B cell (primary cell): ENCODE measurements at regions not wholly inside any gene's neighbourhood (a gene's known extent, or its start where the extent isn't known, plus 50 kb on each side); places are given as distances from the start of the nearest gene placed in this dataset.
"Not testable (repeated sequence)": the region's sequence is repeated elsewhere in the genome, so short reads cannot be mapped to it uniquely, and the experiment has no call there.

Experiments
- ATAC-seq: fragments of 200-7000 bp; cut with Tn5 transposase; one replicate; pipeline ENCODE4 v1.10.0; 2021; ENCODE audit warnings: low read depth, mild to moderate bottlenecking, moderate number of reproducible peaks, moderate library complexity
- CTCF ChIA-PET: fragments of 350-600 bp; sonication (Branson Sonifier 250); formaldehyde crosslinking; loops from one replicate; lab custom pipeline; 2021; ENCODE audit warnings: antibody characterized with exemption, inconsistent platforms; lab: Charles Lee
- POLR2A ChIA-PET: fragments of 350-600 bp; sonication (Branson Sonifier 250); formaldehyde crosslinking; loops from one replicate; lab custom pipeline; 2021; ENCODE audit warnings: antibody characterized with exemption; lab: Charles Lee
- DNase-seq: peaks from one replicate; pipeline ENCODE4 v3.0.0; 2013
- H2AFZ ChIP-seq: 2 replicates; pipeline ENCODE4 v1.6.1; 2012; ENCODE audit warnings: mild to moderate bottlenecking, low read depth, low read length; ENCODE audit not compliant: insufficient read depth, poor library complexity, severe bottlenecking
- H3K27ac ChIP-seq, 2 donors: 1 replicate in 1 of 2; 2 replicates in 1 of 2; pipeline ENCODE4 v1.5.1; 2012 to 2013; ENCODE audit warnings: low read length in 2 of 2, mild to moderate bottlenecking in 2 of 2, moderate library complexity in 1 of 2
- H3K27me3 ChIP-seq, 4 experiments: fragments of 200-600 bp in 1 of 4; sonication (generic) in 1 of 4; replicated peaks in 1 of 4; 1 replicate in 2 of 4; 2 replicates in 2 of 4; pipeline versions ENCODE4 v1.6.1 to v1.7.0; 2013 to 2016; ENCODE audit warnings: low read length in 3 of 4, mild to moderate bottlenecking in 2 of 4, mixed read lengths in 1 of 4, moderate library complexity in 1 of 4; ENCODE audit not compliant: insufficient read depth in 4 of 4, control insufficient read depth in 3 of 4; ENCODE audit errors: control extremely low read depth in 1 of 4
- H3K36me3 ChIP-seq, 2 experiments: replicated peaks in 1 of 2; 1 replicate in 1 of 2; 2 replicates in 1 of 2; pipeline versions ENCODE4 v1.6.1 to v1.7.1; 2013; ENCODE audit warnings: low read length in 1 of 2; ENCODE audit not compliant: insufficient read depth in 2 of 2, control insufficient read depth in 1 of 2; ENCODE audit errors: control extremely low read depth in 1 of 2, extremely low read depth in 1 of 2
- H3K4me1 ChIP-seq, 2 donors: fragments of 200-600 bp in 1 of 2; sonication (generic) in 1 of 2; 1 replicate in 1 of 2; 2 replicates in 1 of 2; pipeline versions ENCODE4 v1.5.1 to v1.6.1; 2013 to 2017; ENCODE audit warnings: low read length in 2 of 2; ENCODE audit not compliant: control insufficient read depth in 2 of 2, insufficient read depth in 2 of 2
- H3K4me2 ChIP-seq: replicated peaks from 2 replicates; pipeline ENCODE3; 2012; ENCODE audit warnings: mild to moderate bottlenecking, low read depth, low read length; ENCODE audit not compliant: poor library complexity, severe bottlenecking
- H3K4me3 ChIP-seq, 5 experiments: fragments of 200-600 bp in 1 of 5; sonication (generic) in 1 of 5; 1 replicate in 3 of 5; 2 replicates in 2 of 5; pipeline versions ENCODE4 v1.5.1 to v1.7.0; 2011 to 2016; ENCODE audit warnings: low read length in 4 of 5, mild to moderate bottlenecking in 4 of 5, low read depth in 2 of 5, control low read depth in 1 of 5, moderate library complexity in 1 of 5; ENCODE audit not compliant: insufficient read depth in 1 of 5; ENCODE audit errors: control extremely low read depth in 1 of 5, extremely low read depth in 1 of 5
- H3K79me2 ChIP-seq: fragments of 200-600 bp; sonication (generic); one replicate; pipeline ENCODE4 v1.6.0; 2016; ENCODE audit warnings: low read length; ENCODE audit not compliant: control insufficient read depth, insufficient read depth
- H3K9ac ChIP-seq: fragments of 200-600 bp; sonication (generic); 2 replicates; pipeline ENCODE4 v1.6.1; 2017; ENCODE audit warnings: mild to moderate bottlenecking, low read length, moderate library complexity
- H3K9me3 ChIP-seq, 3 donors: one replicate each; pipeline versions ENCODE4 v1.6.1 to v1.7.1; 2013; ENCODE audit warnings: low read length in 2 of 3; ENCODE audit not compliant: control insufficient read depth in 2 of 3, insufficient read depth in 1 of 3; ENCODE audit errors: control extremely low read depth in 1 of 3
- H4K20me1 ChIP-seq: 2 replicates; pipeline ENCODE4 v1.6.0; 2012; ENCODE audit warnings: mild to moderate bottlenecking, low read length; ENCODE audit not compliant: insufficient read depth, control insufficient read depth, poor library complexity, severe bottlenecking
- H3K27ac Mint-ChIP-seq: one replicate; pipeline ENCODE4 v1.8.0; 2021; ENCODE audit warnings: mixed read lengths
- H3K27me3 Mint-ChIP-seq: one replicate; pipeline ENCODE4 v1.8.0; 2021; ENCODE audit warnings: mixed read lengths
- H3K4me1 Mint-ChIP-seq: one replicate; pipeline ENCODE4 v1.8.0; 2021; ENCODE audit warnings: mixed read lengths
- H3K4me3 Mint-ChIP-seq: one replicate; pipeline ENCODE4 v1.8.0; 2021; ENCODE audit warnings: mixed read lengths
- H3K9me3 Mint-ChIP-seq: one replicate; pipeline ENCODE4 v1.8.0; 2022; ENCODE audit warnings: mixed read lengths; ENCODE audit not compliant: insufficient read depth
- EZH2 ChIP-seq: IDR thresholded peaks from 2 replicates; pipeline ENCODE4 v1.6.1; 2012; ENCODE audit warnings: borderline replicate concordance, low read depth, mild to moderate bottlenecking, moderate library complexity, low read length; ENCODE audit not compliant: insufficient read depth, poor library complexity, severe bottlenecking
- WGBS: methylation state at CpG from one replicate; pipeline ENCODE4 v1.1.5; 2013; ENCODE audit warnings: missing lambda C conversion rate; ENCODE audit not compliant: insufficient coverage; 5-methylcytosine and 5-hydroxymethylcytosine counted together
- intact Hi-C: fragments of 100-400 bp; cut with micrococcal nuclease; formaldehyde crosslinking; loops from one replicate; pipeline ENCODE4 v1.10.0; 2022
- TF ChIP-seq, protein P1 (sequence below): fragments of 200-600 bp; IDR thresholded peaks from one replicate; pipeline ENCODE4 v1.8.0; 2022; ENCODE audit warnings: antibody characterized with exemption, mild to moderate bottlenecking

- Mint-ChIP-seq H3K4me1 (no peaks in the 10 kb centered on the region), H3K9me3 (peaks cover 7% of the 10 kb centered on the region), H3K27ac (no peak overlapping the region), H3K27me3 (peaks cover 7% of the 10 kb centered on the region), H3K4me3 (no peak overlapping the region)
- H3K27me3 ChIP-seq, result no peaks in the 10 kb centered on the region
- ATAC-seq (no peak), DNase-seq (no peak)
- H3K4me3 ChIP-seq, result no peak overlapping the region
- CTCF ChIA-PET, result no interaction called here
- POLR2A ChIA-PET, result no interaction called here
- H3K79me2 ChIP-seq, result no peaks in the 10 kb centered on the region
- H4K20me1 ChIP-seq, result no peaks in the 10 kb centered on the region
- H3K4me2 ChIP-seq, result no peak overlapping the region
- no peaks in the 10 kb centered on the region for H3K36me3 ChIP-seq
- no peak overlapping the region for H3K27ac ChIP-seq
- TF ChIP-seq, protein P1, sequence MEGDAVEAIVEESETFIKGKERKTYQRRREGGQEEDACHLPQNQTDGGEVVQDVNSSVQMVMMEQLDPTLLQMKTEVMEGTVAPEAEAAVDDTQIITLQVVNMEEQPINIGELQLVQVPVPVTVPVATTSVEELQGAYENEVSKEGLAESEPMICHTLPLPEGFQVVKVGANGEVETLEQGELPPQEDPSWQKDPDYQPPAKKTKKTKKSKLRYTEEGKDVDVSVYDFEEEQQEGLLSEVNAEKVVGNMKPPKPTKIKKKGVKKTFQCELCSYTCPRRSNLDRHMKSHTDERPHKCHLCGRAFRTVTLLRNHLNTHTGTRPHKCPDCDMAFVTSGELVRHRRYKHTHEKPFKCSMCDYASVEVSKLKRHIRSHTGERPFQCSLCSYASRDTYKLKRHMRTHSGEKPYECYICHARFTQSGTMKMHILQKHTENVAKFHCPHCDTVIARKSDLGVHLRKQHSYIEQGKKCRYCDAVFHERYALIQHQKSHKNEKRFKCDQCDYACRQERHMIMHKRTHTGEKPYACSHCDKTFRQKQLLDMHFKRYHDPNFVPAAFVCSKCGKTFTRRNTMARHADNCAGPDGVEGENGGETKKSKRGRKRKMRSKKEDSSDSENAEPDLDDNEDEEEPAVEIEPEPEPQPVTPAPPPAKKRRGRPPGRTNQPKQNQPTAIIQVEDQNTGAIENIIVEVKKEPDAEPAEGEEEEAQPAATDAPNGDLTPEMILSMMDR, result no peak
- no peak for TF ChIP-seq EZH2
- no peak overlapping the region for H3K9ac ChIP-seq
- H2AFZ ChIP-seq, result no peak overlapping the region
- peaks cover 0 to 13% (median 8%) of the 10 kb centered on the region in 3 donors for H3K9me3 ChIP-seq
- WGBS, result 83% methylated on average over 3 of the region's 3 CpGs
- H3K4me1 ChIP-seq, result no peaks in the 10 kb centered on the region
- intact Hi-C loops, result no loop called here
These were observed 842.7 kb downstream of the RNF144A start for GRCh38 chr2:7759898-7760297.

DNA sequence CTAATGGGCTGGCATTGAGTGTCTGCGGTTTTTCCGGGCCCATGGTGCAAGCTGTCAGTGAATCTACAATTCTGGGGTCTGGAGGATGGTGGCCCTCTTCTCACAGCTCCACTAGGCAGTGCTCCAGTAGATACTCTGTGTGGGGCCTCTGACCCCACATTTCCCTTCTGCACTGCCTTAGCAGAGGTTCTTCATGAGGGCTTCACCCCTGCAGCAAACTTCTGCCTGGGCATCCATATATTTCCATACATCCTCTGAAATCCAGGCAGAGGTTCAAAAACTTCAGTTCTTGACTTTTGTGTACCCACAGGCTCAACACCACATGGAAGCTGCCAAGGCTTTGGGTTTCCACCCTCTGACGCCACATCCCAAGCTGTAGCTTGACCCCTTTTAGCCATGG is 846.2 kb downstream of the RNF144A start:
- CTCF ChIA-PET, H3K4me1 Mint-ChIP-seq, H3K27ac ChIP-seq, DNase-seq, H3K27me3 ChIP-seq, H3K36me3 ChIP-seq, H3K4me2 ChIP-seq, H4K20me1 ChIP-seq, intact Hi-C loops, H3K4me3 ChIP-seq, H3K27ac Mint-ChIP-seq, H3K4me1 ChIP-seq, H3K4me3 Mint-ChIP-seq, H2AFZ ChIP-seq, H3K9ac ChIP-seq, H3K9me3 Mint-ChIP-seq, H3K27me3 Mint-ChIP-seq, H3K79me2 ChIP-seq, ATAC-seq, POLR2A ChIA-PET: not testable (repeated sequence)
- 100% methylated on average over 3 of the region's 3 CpGs for WGBS
- peaks cover 0 to 14% (median 13%) of the 10 kb centered on the region in 3 donors for H3K9me3 ChIP-seq
